ENCODE measurements at regions not wholly inside any gene's neighbourhood (a gene's known extent, or its start where the extent isn't known, plus 50 kb on each side); places are given as distances from the start of the nearest gene placed in this dataset.

DNA sequence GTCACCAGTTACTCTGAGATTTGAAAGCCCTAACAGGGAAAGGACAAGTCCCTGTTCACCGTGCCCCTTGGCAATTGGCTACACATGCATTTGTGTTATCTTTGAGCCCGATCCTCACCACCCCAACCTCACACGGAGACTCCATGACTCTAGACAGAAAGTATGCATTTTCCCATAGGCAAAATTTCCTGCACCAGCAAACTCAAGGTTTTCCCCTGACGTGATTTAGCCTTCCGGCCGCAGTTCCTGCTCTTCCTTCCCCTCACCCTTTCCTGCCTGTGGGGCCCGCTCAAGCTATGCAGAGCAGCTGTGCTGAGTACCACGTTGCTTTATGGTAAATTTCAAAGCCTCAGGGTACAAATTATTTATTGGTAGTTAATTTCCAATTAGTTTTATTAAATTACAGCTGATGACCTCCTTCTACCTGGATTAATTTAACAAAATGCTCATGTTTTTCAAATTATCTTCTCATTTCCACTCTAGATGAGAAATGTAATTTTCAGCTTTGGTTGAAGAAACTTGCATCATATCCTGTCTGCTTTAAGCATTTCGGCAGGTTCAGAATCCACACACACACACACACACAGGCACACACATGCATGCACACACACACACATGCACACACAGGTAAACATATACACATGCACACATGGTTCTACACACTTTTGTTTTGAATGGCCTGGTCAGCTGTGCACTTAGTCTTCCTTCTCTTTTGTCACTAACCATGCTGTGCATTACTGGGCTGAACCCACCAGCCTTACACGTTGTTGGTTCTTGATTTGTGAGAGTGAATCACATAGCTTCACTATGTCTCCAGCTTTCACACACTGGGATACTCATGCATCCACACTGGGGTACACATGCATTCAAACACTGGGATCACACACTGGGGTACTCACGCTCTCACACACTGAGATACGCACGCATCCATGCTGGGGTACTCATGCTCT, 283.1 kb upstream of the PITRM1 start:
- Mint-ChIP-seq H3K27ac (no peak overlapping the region), H3K27me3 (peaks cover 1% of the 10 kb centered on the region), H3K4me1 (ENCODE audit: low read depth) (peaks cover 9% of the 10 kb centered on the region), H3K4me3 (no peak overlapping the region), H3K36me3 (no peaks in the 10 kb centered on the region), H3K9me3 (ENCODE audit: low read depth) (no peaks in the 10 kb centered on the region)

DNA sequence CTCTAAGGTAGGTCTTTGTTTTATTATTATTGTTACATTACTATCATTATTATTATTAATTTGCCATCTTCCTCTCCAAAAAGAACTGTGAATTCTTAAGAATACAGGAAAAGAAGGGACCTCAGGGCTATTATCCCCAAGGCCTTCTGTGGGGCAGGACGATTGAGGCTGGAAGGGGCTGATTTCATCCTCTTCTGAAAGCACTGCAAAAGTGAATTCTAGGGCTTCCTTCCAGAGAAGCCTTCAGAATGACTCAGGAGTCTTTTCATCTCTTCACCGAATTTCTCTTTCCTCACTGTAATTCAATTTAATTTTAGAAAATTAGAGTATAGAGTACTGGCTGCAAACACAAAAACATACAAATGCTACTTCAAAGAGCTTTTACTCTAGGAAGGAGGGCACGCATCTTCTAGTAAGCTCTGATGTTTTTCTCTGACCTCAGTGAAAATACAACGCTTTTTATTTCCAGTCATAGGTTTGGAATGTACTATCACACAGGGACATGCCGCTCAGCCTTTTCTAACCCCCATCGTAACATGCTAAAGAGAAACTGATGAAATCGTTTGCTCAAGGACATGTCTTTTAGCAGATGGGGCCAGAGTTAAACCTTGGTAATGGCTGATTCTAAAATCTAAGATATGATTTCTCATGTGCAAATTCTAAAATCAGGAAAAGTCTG, 280.2 kb upstream of the PITRM1 start:
- no peaks in the 10 kb centered on the region for H3K9me3 Mint-ChIP-seq (ENCODE audit: low read depth)
- H3K27ac Mint-ChIP-seq: no peak overlapping the region

GRCh38 chr10:3452173-3452626, 279.6 kb upstream of the PITRM1 start:
- Mint-ChIP-seq H3K36me3 (no peaks in the 10 kb centered on the region), H3K9me3 (ENCODE audit: low read depth) (no peaks in the 10 kb centered on the region), H3K4me1 (ENCODE audit: low read depth) (peaks cover 9% of the 10 kb centered on the region), H3K27me3 (peaks cover 5% of the 10 kb centered on the region), H3K4me3 (no peak overlapping the region), H3K27ac (no peak overlapping the region)

More for the DNA sequence above, 280.2 kb upstream of the PITRM1 start:
- peaks cover 9% of the 10 kb centered on the region for H3K4me1 Mint-ChIP-seq (ENCODE audit: low read depth)
- H3K36me3 Mint-ChIP-seq: no peaks in the 10 kb centered on the region
- H3K27me3 Mint-ChIP-seq: peaks cover 3% of the 10 kb centered on the region
- H3K4me3 Mint-ChIP-seq: no peak overlapping the region

- Mint-ChIP-seq H3K9me3 (ENCODE audit: low read depth) (no peaks in the 10 kb centered on the region), H3K4me3 (no peak overlapping the region), H3K4me1 (ENCODE audit: low read depth) (peaks cover 9% of the 10 kb centered on the region), H3K36me3 (no peaks in the 10 kb centered on the region), H3K27ac (no peak overlapping the region), H3K27me3 (peaks cover 5% of the 10 kb centered on the region)
Measured at GRCh38 chr10:3451516-3452172, 279.1 kb upstream of the PITRM1 start.

- no peaks in the 10 kb centered on the region for H3K4me1 Mint-ChIP-seq (ENCODE audit: low read depth)
- H3K27me3 Mint-ChIP-seq: peaks cover 13% of the 10 kb centered on the region
- no peak overlapping the region for H3K4me3 Mint-ChIP-seq
- H3K27ac Mint-ChIP-seq: no peak overlapping the region
- no peaks in the 10 kb centered on the region for H3K36me3 Mint-ChIP-seq
- H3K9me3 Mint-ChIP-seq (ENCODE audit: low read depth): no peaks in the 10 kb centered on the region
Measured at GRCh38 chr10:3446221-3446620, 273.6 kb upstream of the PITRM1 start.

DNA sequence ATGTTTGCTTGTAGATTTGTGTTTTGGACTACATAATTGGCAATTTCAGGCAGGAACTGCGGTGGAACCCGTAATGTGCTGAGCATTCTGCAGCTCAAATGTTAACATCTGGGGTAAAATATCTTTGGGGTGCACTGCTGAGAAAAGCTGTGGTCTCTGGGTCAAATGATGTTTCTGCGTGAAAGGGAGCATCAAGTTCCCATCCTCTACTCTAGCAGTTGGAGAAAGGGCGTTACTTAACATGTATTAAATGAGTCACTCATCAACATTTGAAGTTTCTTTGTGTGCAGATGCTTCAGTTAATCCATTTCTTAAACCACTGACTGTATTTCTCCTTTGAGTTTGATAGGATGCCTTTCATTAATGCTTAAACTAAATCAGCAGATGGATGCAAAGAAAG, 273.1 kb upstream of the PITRM1 start:
- H3K27ac Mint-ChIP-seq: no peak overlapping the region
- H3K4me1 Mint-ChIP-seq (ENCODE audit: low read depth): no peaks in the 10 kb centered on the region
- H3K4me3 Mint-ChIP-seq: no peak overlapping the region

DNA sequence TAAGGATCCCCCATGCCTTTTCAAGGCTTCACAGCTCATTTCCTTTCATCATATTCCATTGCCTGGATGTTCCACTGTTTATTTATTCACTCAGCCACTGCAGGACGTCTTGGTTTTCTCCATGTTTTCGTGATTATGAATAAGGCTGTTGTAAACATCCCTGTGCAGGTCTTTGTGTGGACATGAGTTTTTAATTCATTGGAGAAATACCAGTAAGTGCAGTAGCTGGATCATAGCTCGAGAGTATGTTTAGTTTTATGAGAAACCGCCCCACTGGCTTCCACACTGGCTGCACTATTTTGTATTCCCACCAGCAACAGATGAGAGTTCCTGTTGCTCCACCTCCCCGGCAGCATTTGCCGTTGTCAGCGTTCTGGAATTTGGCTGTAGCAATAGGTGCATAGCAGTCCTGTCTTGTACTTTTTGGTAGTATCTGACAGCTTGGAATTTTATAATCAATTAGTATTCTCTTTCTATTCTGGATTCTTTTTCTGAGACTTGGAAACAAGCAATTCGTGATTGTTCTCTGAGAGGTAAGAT, 269.9 kb upstream of the PITRM1 start:
- Mint-ChIP-seq H3K27ac (no peak overlapping the region), H3K4me3 (no peak overlapping the region), H3K27me3 (peaks cover 10% of the 10 kb centered on the region), H3K9me3 (ENCODE audit: low read depth) (no peaks in the 10 kb centered on the region), H3K36me3 (no peaks in the 10 kb centered on the region), H3K4me1 (ENCODE audit: low read depth) (no peaks in the 10 kb centered on the region)

More for the DNA sequence above, 273.1 kb upstream of the PITRM1 start:
- Mint-ChIP-seq H3K27me3 (peaks cover 13% of the 10 kb centered on the region), H3K36me3 (no peaks in the 10 kb centered on the region), H3K9me3 (ENCODE audit: low read depth) (no peaks in the 10 kb centered on the region)

DNA sequence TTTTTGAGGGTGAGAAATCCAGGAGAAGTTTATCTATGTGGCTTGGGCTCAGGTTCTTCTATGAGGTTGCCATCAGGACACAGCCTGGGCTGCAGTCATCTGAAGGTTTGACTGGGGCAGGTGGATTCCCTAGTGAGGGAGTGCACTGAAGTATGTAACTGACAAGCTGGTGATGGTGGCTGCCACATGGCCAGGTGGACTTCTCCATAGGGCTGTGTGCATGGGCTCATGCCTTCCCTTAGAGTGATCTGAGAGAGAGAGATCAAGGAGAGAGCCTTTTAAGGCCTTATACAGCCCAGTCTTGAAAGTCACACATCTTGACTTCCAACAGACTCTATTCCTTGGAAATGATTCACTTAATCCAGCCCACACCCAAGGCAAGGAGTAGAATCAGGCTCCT, 266.6 kb upstream of the PITRM1 start:
- no peaks in the 10 kb centered on the region for H3K9me3 Mint-ChIP-seq (ENCODE audit: low read depth)

DNA sequence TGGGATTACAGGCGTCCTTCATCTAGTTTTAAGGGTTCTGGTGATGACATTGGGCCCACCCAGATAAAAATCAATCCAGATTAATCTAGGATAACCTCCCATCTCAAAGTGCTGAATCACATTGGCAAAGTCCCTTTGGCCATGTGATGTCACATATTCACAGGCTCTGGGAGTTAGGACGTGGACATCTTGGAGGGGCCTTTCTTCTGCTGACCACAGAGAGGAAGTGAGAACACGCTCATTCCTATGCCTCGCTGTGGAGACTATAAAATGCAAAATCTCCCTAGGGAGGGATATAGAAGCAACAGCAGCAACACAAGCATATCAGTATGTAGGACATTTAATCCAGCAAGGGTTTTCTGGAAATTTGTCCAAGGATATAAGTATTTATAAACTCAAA, 266.0 kb upstream of the PITRM1 start:
- H3K36me3 Mint-ChIP-seq: no peaks in the 10 kb centered on the region
- H3K4me1 Mint-ChIP-seq (ENCODE audit: low read depth): no peaks in the 10 kb centered on the region
- no peak overlapping the region for H3K4me3 Mint-ChIP-seq
- H3K9me3 Mint-ChIP-seq (ENCODE audit: low read depth): no peaks in the 10 kb centered on the region
- peaks cover 3% of the 10 kb centered on the region for H3K27me3 Mint-ChIP-seq
- H3K27ac Mint-ChIP-seq: no peak overlapping the region

More for the DNA sequence above, 266.6 kb upstream of the PITRM1 start:
- Mint-ChIP-seq H3K27ac (no peak overlapping the region), H3K27me3 (peaks cover 3% of the 10 kb centered on the region), H3K4me1 (ENCODE audit: low read depth) (no peaks in the 10 kb centered on the region), H3K4me3 (no peak overlapping the region), H3K36me3 (no peaks in the 10 kb centered on the region)

GRCh38 chr10:3435671-3436070, 263.1 kb upstream of the PITRM1 start:
- H3K36me3 Mint-ChIP-seq: no peaks in the 10 kb centered on the region
- no peaks in the 10 kb centered on the region for H3K4me1 Mint-ChIP-seq (ENCODE audit: low read depth)
- H3K27ac Mint-ChIP-seq: no peak overlapping the region
- peaks cover 3% of the 10 kb centered on the region for H3K9me3 Mint-ChIP-seq (ENCODE audit: low read depth)
- H3K27me3 Mint-ChIP-seq: no peaks in the 10 kb centered on the region
- H3K4me3 Mint-ChIP-seq: no peak overlapping the region

DNA sequence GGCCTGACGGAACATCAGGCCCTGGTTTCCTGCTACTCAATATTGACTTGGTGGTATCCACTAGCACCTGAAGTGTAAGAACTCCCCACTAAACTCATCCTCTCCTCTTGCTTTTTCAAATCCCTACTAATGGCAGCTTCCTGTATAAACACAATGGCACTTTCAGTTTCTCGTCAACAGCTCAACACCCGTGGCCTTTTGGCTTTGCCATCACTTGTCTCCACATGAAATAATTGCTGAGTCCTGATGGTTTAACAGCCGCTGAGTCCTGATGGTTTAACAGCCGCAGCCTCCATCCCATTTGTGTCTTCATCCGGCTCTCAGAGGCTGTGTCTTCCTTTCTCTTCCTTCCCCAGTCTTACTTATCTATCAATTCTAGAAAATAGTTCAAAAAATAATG, 261.4 kb upstream of the PITRM1 start:
- Mint-ChIP-seq H3K9me3 (ENCODE audit: low read depth) (peaks cover 6% of the 10 kb centered on the region), H3K4me3 (no peak overlapping the region)

GRCh38 chr10:3433131-3433530, 260.5 kb upstream of the PITRM1 start:
- Mint-ChIP-seq H3K36me3 (no peaks in the 10 kb centered on the region), H3K4me1 (ENCODE audit: low read depth) (no peaks in the 10 kb centered on the region), H3K27me3 (no peaks in the 10 kb centered on the region), H3K9me3 (ENCODE audit: low read depth) (peaks cover 6% of the 10 kb centered on the region), H3K27ac (no peak overlapping the region), H3K4me3 (no peak overlapping the region)

More for the DNA sequence above, 261.4 kb upstream of the PITRM1 start:
- Mint-ChIP-seq H3K36me3 (no peaks in the 10 kb centered on the region), H3K27ac (no peak overlapping the region), H3K4me1 (ENCODE audit: low read depth) (no peaks in the 10 kb centered on the region), H3K27me3 (no peaks in the 10 kb centered on the region)

- Mint-ChIP-seq H3K27me3 (no peaks in the 10 kb centered on the region), H3K4me3 (no peak overlapping the region), H3K36me3 (no peaks in the 10 kb centered on the region), H3K27ac (no peak overlapping the region), H3K9me3 (ENCODE audit: low read depth) (peaks cover 6% of the 10 kb centered on the region), H3K4me1 (ENCODE audit: low read depth) (no peaks in the 10 kb centered on the region)
Measured at GRCh38 chr10:3432081-3432825, 259.7 kb upstream of the PITRM1 start.

DNA sequence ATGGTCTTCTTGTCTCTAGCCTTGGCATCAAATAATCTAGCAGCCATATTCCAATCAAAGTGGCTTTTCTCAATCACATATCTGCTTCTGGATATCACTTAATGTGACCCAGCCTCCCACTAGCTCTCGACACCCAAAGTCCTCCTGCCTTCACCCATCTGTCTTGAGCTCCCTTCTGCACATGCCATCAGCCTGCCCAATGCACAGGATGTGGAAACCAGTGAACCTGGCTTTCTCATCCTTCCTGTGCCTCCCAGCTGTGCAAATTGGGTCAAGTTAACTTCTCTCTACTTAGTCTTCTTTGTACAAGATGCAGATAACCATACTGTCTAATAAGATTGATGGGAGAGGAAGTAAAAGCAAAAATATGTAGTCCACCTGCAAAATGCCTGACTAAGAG, 257.9 kb upstream of the PITRM1 start:
- no peaks in the 10 kb centered on the region for H3K36me3 Mint-ChIP-seq
- H3K9me3 Mint-ChIP-seq (ENCODE audit: low read depth): peaks cover 6% of the 10 kb centered on the region
- no peak overlapping the region for H3K27ac Mint-ChIP-seq
- H3K4me1 Mint-ChIP-seq (ENCODE audit: low read depth): no peaks in the 10 kb centered on the region
- H3K27me3 Mint-ChIP-seq: no peaks in the 10 kb centered on the region
- H3K4me3 Mint-ChIP-seq: no peak overlapping the region

All from activated naive CD8-positive, alpha-beta T cell (primary cell).